ENCODE measurements at regions not wholly inside any gene's neighbourhood (a gene's known extent, or its start where the extent isn't known, plus 50 kb on each side); places are given as distances from the start of the nearest gene placed in this dataset.
"Not testable (repeated sequence)": the region's sequence is repeated elsewhere in the genome, so short reads cannot be mapped to it uniquely, and the experiment has no call there.

DNA sequence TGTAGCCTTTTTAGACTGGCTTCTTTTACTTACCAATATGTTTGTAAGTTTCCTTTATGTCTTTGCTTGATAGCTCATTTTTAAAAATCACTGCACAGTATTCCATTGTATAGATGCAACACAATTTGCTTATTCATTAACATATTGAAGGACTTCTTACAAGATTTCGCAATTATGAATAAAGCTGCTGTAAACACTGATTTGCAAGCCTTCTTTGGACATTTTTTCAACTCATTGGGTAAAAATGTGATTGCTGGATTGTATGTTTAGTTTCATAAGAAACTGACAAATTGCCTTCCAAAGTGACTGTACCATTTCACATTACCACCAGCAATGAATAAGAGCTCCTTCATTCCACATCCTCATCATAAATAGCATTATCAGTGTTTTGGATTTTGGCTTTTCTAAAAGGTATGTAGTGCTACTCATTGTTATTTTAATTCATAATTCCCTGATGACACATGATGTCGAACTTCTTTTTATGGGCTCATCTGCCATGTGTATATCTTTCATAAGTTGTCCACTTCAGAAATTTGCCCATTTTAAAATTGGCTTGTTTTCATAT, 80.7 kb downstream of the TFAP2B start:
- no peak for DNase-seq (ENCODE audit: low spot score)

DNA sequence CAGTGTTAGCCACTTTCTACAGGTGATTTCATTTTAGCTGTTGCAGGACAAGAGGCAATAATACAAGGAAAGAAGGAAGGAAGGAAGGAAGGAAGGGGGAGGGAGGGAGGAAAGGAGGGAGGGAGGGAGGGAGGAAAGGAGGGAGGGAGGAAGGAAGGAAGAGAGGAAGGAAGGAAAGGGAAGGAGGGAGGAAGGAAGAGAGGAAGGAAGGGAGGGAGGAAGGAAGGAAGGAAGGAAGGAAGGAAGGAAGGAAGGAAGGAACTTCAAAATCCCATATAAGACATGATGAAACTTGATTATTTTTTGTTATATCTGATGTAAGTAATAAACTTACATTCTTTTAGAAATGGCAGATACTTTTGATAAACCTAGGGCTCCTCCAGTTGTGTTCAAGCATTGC, 83.6 kb downstream of the TFAP2B start:
- DNase-seq (ENCODE audit: low spot score): no peak

DNA sequence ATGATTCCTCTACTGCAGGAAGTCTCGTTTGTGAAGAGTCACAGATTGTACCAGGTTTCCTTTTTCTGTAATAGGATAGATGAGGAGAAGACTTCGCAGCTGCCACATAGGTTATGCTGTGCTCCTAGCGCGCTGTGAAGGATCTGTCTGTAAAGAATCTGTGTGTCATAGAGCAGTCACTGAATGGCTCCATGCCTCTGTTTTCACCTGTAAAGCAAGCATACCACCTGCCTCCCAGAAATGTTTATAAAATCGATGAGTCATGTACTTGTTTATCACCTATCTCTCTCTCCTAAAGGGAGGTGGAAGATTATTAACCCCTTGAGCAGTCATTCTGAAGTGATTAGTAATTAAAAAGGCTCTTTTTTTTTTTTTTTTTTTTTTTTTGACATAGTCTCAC, 86.6 kb downstream of the TFAP2B start:
- DNase-seq (ENCODE audit: low spot score): no peak

DNA sequence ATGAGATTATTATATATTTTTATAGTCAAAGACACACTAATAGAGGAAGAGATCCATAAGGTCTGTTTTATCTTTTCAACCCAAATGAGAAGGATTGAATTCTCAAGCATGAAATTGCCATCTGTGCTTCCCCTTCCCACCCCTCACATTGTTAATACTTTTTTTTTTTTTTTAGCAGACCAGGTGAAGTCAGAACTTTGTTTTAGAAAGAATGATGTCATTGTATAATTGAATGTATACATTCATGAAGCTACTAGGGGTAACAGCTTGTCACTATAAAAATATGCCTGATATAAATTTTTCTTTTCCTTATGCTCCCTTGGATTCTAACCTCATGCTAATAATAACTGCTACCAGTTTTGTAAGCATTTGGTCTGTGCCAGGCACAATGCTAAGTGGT, 88.9 kb downstream of the TFAP2B start:
- no peak for DNase-seq (ENCODE audit: low spot score)

DNA sequence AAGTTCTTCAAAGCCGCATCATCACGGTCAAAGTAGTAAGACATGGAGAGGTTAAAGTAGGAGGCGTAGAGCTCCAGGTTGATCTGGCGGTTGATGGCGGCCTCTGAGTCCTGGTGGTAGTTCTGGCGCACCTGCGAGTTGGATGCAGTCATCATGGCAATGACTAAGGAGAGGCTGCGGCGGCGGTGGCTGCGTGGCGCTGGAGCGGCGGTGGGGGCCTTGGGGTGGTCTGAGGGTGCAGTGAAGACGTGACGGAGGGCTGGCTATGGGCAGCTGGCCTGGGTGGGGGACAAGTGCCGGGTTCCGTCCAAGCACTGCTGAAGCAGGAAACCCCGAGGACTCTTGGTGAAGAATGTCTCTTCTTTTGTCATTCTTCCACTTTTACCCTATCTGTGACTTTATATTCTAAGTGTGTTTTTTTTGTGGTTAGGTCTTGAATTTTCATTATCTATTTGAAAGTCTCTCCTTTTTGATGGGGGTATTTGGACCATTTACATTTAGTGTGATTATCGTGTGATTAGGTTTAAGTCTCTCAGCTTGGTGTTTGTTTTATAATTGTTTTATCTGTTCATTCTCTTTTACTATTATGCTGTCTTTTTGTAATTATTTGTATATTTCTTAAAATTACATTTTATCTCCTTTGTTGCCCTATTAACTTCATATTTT, 94.6 kb downstream of the TFAP2B start:
- DNase-seq (ENCODE audit: low spot score): no peak

DNA sequence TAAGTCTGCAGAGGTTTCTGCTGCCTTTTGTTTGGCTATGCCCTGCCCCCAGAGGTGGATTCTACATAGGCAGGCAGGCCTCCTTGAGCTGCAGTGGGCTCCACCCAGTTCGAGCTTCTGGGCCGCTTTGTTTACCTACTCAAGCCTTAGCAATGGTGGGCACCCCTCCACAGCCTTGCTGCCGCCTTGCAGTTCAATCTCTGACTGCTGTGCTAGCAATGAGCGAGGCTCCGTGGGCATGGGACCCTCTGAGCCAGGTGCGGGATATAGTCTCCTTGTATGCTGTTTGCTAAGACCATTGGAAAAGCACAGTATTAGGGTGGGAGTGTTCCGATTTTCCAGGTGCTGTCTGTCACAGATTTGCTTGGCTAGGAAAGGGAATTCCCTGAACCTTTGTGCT, 102.7 kb downstream of the TFAP2B start:
- not testable (repeated sequence) for DNase-seq (ENCODE audit: low spot score)

DNA sequence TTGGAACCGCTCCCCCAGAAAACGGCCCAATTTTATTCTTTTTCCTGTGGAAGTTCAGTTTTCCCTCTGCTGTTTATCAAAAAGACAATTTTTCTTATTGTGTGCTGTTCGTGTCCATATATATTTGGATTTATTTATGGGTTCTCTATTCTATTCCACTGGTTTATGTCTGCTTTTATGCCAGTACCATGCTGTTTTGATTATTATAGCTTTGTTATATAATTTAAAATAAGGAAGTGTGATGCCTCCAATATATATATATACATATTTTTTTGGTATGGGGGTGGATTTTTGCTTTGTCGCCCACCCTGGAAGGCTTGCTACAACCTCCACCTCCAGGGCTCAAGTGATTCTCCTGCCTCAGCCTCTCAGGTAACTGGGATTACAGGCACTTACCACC, 103.3 kb downstream of the TFAP2B start:
- DNase-seq (ENCODE audit: low spot score): no peak

DNA sequence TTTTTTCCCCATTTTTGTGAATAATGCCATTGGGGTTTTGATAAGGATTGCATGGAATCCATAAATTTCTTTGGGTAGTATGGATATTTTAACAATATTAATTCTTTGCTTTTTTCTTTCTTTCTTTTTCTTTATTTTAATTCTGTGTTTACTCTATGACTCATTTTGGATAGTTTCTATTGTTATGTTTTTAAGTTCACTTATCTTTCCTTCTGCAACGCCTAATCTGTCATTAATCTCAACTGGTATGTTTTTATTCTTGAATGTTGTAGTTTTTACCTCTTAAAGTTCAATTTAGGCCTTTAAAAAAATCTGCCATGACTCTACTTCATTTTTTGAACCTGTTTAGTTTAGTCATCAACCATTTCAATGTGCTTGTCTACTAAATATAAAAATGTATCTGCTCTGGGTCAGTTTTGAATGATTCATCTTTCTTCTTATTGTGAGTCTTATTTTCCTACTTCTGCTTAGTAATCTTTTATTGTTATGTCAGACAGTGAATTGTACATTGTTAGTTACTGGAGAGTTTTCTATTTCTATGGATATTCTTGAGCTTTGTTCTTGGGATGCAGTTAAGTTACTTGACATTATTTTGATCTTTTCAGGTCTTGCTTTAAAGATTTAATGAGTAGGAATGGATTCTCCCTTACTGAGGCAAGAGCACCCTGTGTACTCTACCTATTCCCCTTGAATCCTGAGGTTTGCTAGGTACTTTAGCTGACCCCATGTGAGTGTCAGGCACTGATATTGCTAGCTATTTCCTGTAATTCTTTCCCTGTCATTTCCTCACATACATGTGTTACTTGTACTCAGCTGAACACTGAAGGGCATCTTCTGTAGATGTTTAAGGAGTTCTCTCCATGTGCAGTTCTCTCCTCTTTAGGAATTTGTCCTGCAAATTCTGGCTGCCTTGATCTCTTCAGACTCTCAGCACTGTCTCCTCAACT, 104.2 kb downstream of the TFAP2B start:
- no peak for DNase-seq (ENCODE audit: low spot score)

DNA sequence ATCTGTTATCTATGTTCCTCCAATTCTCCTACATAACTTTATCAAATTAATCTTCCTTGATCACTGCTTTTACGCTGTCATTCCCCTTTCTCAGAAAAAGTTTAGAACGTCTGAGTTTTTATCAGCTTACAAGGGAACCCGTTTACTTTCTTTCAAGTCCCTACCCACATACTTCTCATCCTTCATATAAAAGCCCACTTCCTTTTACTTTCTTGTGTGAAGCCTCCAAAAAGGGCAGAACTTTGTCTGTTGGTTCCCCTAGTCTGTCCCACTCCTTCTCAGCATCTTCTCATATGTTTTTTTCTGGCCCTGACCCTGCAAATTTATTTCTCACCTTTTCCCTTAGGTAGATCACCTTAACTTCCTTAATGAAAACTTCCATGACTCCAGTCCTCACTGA, 106.1 kb downstream of the TFAP2B start:
- DNase-seq (ENCODE audit: low spot score): no peak

DNA sequence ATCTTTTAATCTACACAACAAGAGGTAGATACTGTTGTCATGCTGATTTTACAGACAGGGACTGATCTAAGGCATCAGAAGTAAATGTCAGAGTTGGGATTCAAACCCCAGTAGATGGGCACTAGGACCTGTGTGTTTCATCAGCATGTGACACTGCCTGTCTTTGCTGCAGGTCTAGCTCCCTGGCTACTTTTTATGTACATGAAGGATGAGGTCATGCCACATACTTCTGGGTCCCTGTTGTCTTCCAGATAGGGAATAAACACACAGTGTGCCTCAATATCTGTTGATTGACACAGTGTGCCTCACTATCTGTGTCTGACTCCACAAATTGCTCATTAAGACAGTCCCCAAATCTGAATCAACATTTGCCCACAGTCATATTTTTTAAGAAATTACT, 106.9 kb downstream of the TFAP2B start:
- DNase-seq (ENCODE audit: low spot score): no peak

DNA sequence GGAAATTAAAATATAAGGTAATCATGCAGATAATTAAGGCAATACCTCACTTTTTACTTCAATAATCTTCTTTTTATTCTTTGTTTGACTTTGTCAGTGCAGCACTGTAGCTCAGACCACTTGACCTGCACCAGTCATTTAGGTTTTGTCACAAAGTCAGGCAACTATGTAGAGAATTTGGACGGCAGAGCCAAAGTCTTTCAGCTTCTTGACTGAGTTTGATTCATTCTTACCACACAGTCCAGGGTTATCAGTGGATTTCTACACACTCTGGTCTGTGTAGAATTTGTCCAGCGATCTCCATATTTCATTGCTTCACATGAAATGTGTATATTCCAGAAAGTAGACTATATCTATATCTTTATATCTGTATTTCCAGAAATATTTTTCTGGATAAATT, 107.3 kb downstream of the TFAP2B start:
- no peak for DNase-seq (ENCODE audit: low spot score)

DNA sequence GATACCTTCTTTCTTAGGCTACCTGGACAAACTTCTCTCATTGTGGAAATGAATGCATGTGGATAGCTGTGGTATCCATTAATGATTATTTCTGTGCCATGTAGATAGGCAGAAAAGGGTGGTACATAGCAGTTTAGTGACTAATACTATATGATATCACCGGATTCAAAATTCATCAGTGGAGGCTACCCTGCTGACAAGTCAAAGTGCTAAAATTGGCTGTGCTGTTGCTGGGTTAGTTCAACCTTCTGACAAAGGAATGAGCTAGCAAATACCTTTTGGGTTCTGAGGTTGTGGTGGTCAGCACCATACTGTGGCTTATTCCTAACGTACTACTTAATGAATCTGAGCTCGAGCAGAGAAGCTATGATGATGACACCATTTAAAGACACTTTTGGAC, 109.1 kb downstream of the TFAP2B start:
- DNase-seq (ENCODE audit: low spot score): no peak

DNA sequence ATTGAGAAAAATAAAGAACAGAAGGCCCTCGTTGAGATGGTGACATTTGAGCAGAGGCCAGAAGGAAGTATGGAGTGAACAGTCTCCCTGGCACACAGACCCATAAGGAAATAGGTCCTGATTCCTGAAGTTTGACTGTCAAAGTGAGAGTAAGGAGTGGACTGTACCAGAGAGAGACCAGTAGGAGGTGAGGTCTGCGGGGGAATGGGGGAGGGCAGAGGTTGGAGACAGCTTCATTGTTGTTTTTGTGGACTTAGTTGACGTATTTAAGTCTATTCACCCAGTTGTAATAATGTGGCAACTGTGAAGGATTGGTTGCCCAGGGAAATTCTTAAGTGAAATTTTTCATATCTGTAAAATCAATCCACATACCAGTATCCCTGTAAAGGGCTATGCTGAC, 110.7 kb downstream of the TFAP2B start:
- DNase-seq (ENCODE audit: low spot score): no peak

DNA sequence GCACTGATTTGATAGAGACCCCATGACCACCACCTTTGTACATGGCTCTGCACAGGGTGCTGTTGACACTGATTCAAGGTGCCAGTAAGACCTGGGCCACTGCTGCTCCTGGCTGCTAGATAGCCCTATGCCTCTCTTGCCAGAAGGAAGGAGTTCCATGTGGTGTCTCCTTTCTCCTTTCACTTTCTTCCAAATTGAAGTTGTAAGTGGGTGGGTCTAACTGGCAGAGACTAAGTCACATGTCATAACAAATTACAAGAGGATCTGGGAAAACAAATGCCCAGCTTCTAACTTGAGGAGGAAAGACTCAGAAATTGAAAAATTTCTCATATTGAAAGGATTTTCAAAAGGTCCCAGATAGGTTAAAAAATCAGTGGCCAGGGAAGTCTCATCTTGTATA, 116.8 kb downstream of the TFAP2B start:
- no peak for DNase-seq (ENCODE audit: low spot score)

DNA sequence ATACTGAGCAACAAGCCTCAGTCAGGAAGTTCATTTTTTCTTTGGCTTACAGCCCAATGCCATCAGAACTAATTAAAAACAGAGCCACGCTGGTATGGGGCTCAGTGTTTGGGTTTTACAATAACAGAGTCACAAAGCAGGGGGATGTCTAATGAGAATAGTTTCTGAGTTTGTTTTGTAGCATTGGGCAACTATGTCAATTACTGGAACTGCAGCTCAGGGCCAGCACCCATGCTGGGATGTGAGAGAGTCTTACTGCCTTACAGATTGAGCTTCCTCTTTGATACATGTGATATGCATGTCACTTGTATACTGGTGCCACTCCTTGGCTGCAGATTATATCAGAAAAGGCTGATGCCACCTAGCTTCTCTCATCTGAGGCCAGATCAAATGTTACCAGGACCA, 117.6 kb downstream of the TFAP2B start:
- DNase-seq (ENCODE audit: low spot score): no peak

DNA sequence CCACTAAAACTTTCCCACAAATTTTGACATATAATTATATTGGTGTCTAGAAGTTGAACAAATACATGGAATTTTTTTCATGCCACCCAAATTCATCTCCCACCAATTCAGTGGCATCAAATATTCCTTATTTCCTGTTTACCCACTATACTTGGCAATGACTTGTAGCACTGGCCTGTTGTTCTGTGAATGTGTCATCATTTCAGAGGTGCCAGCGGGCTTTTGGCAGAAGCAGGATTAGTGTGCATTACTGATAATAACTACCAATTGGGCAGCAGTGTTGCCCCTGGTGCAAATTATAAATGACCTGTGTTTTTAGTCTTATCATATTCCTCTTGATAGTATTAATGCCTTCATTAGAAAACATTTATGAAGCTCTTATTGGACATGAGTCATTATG, 121.3 kb downstream of the TFAP2B start:
- no peak for DNase-seq (ENCODE audit: low spot score)

DNA sequence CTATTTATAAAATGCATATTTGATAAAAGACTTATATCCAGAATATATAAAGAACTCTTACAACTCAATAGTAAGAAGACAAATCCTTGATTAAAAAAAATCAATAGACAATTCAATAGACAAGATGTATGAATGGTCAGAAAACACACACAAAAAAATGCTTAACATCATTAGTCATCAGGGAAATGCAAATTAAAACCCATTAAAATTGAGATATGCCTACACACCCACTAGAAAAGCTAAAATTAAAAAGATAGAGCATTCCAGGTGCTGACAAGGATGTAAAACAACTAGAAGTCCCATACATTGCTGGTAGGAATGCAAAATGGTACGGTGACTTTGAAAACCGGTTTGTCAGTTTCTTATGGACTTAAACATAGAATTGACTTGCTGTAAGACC, 127.1 kb downstream of the TFAP2B start:
- no peak for DNase-seq (ENCODE audit: low spot score)

DNA sequence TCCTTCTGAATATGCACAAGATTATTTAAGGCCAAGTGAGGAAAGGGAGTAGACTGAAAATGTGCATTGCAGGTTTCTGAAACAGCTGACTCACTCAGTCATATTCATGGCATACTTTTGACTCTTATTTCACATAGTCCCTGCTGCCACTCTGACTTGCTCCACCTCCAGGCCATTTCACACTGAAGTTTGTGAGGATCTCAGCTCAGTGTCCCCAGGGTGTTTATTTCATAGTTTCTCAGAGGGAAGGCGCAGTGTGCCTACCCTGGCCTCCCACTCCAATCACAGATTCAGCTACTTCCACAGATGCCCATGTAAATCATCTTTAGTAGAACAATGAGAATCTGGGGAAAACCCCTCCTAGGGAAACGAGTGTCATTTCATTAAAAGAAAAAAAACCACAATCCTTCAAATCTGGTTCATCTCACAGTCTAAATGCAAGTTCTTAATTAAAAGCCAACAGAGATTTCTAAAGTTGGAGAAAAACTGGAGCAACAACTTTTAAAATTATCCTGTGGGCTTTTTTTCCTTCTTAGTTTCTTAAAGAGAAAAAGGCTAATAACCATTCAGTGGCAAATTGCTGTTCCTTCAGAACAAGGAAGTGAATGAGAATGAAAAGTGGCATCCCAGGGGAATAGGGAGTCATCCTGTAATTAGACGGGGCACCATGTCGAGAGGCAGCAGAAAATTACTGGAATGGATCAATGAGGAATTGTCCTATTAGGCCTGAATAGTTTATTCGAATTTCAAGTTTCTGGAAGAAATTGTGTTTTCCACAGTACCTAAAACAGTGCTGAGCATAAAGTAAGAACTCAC, 133.6 kb downstream of the TFAP2B start:
- no peak for DNase-seq (ENCODE audit: low spot score)

DNA sequence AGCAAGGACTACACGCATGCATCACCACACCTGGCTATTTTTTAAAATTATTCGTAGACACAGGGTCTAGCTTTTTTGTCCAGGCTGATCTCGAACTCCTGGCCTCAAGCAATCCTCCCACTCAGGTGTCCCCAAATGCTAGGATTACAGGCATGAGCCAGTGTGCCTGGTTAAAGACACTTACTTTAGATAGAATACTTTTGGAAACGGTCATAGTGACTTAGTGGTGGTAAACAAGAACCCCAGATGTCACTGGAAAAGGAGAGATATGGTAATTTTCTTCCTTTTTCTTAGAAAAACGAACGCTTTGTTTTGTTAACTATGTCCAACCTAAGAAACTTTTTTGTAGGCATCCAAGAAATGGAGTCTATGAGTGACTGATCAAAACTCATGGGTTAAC, 137.3 kb downstream of the TFAP2B start:
- DNase-seq (ENCODE audit: low spot score): no peak

DNA sequence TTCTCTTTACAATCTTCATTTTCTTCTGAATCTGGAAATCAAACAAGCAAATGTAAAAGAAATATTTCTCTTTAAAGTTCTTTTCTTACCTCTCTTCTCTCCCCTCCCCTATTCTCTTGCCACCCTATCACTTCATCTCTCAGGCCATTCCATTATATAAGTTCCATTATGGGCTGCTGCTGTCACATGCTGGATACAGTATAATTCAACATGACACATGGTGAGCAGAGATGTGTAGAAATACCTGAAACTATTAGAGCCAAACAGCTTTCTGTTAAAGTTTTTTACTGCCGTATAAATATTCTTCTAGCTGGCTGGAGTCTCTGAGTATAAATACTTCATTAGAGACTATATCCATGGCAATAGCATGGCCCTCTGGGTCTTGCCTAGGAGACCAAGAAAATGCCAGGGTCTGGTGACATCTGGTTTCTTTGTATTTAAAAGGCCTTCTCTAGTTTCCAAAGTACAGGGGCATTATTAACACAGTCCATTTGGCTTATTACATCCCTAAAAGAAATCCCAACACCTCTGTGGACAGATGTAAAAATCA, 139.6 kb downstream of the TFAP2B start:
- no peak for DNase-seq (ENCODE audit: low spot score)

DNA sequence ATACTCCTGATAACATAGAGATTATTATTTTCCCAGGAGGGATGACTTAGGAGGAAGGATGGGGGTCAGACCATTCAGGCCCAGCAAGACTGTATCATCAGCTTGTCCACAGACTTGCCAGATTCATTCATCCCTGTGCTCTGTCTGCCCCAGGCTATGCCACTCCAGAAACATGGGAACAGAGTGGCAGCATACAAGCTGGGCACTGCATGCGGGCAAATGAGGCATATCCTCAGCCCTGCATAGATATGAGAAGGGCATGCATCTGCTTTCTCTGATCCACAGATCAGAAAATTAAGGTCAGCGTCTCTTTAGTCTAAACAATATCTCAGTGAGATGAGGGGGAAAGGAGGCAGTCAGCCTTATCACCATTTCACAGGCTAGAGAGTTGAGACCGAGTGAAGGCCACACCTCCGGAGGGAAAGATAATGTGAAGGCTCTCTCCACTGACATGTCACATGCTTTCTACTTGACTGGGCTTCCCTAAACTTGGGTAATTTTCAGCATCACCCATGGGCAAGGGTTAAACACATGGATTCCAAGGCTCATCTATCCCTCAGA, 140.5 kb downstream of the TFAP2B start:
- no peak for DNase-seq (ENCODE audit: low spot score)

DNA sequence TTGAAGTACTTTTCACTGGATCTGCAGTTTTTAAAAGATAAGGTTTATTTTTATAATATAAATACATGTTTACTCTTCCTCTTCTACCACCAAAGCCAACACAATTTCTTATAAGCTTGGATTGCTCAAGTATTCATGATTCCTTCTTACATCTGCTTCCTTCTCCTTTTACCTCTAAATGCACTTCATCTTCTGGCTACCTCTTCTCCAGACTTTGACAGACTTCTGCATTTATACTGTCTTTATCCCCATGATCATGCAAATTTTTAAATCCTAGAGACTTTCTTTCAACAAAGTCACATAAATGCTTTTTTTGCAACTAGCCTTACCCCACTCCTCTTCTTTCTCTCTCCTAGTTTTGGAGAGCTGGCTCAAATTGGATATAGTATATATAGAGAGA, 142.9 kb downstream of the TFAP2B start:
- DNase-seq (ENCODE audit: low spot score): no peak
